ENCODE measurements at regions not wholly inside any gene's neighbourhood (a gene's known extent, or its start where the extent isn't known, plus 50 kb on each side); places are given as distances from the start of the nearest gene placed in this dataset.

DNA sequence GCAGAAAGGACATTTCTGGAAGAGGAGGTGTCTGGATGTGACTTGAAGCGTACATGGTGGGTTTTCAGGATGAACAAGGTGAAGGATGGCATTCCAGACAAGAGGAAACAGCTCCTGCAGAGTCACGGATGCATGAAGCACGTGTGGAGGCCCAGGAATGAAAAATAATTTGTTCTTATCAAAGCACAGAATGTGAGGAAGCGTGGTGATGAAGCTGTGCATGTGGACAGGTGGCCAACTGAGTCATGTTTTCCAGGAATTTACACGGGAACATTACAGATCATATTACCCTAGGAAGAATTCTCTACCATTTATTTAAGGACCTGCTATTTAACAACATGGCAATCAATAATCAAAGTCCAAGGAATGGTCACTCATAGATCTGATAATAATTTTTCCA lies 413.2 kb upstream of the KLF6 start:
- Histone ChIP-seq H3K27ac (ENCODE audit: low read length in 2 of 2) (no peak overlapping the region), H3K9ac (ENCODE audit: low read length) (no peak overlapping the region), H2AFZ (ENCODE audit: insufficient read depth, low read depth, low read length, poor library complexity, severe bottlenecking) (no peak overlapping the region), H3K4me1 (ENCODE audit: control insufficient read depth in 2 of 2, insufficient read depth in 2 of 2, low read length in 2 of 2) (no peaks in the 10 kb centered on the region), H3K27me3 (replicated peaks in 1 of 4; ENCODE audit: control extremely low read depth in 1 of 4, control insufficient read depth in 3 of 4, insufficient read depth in 4 of 4, low read length in 3 of 4) (peaks cover 0 to 3% (median 0%) of the 10 kb centered on the region in 4 experiments), H3K36me3 (replicated peaks in 1 of 2; ENCODE audit: control extremely low read depth in 1 of 2, control insufficient read depth in 1 of 2, extremely low read depth in 1 of 2, insufficient read depth in 2 of 2, low read length in 1 of 2) (no peaks in the 10 kb centered on the region), H4K20me1 (ENCODE audit: control insufficient read depth, insufficient read depth, low read length, poor library complexity, severe bottlenecking) (no peaks in the 10 kb centered on the region), H3K9me3 (ENCODE audit: control extremely low read depth in 1 of 3, control insufficient read depth in 2 of 3, insufficient read depth in 1 of 3, low read length in 2 of 3) (no peaks in the 10 kb centered on the region), H3K79me2 (ENCODE audit: control insufficient read depth, insufficient read depth, low read length) (no peaks in the 10 kb centered on the region), H3K4me2 (replicated peaks; ENCODE audit: low read depth, low read length, poor library complexity, severe bottlenecking) (no peak overlapping the region), H3K4me3 (ENCODE audit: control extremely low read depth in 1 of 5, extremely low read depth in 1 of 5, insufficient read depth in 1 of 5, low read depth in 2 of 5, low read length in 4 of 5) (no peak overlapping the region)
- ATAC-seq (ENCODE audit: low read depth) (no peak), DNase-seq (no peak)
- TF ChIP-seq EZH2 (IDR thresholded peaks at IDR 0.05; ENCODE audit: borderline replicate concordance, insufficient read depth, low read depth, low read length, poor library complexity, severe bottlenecking): no peak
- TF ChIP-seq, protein P1, sequence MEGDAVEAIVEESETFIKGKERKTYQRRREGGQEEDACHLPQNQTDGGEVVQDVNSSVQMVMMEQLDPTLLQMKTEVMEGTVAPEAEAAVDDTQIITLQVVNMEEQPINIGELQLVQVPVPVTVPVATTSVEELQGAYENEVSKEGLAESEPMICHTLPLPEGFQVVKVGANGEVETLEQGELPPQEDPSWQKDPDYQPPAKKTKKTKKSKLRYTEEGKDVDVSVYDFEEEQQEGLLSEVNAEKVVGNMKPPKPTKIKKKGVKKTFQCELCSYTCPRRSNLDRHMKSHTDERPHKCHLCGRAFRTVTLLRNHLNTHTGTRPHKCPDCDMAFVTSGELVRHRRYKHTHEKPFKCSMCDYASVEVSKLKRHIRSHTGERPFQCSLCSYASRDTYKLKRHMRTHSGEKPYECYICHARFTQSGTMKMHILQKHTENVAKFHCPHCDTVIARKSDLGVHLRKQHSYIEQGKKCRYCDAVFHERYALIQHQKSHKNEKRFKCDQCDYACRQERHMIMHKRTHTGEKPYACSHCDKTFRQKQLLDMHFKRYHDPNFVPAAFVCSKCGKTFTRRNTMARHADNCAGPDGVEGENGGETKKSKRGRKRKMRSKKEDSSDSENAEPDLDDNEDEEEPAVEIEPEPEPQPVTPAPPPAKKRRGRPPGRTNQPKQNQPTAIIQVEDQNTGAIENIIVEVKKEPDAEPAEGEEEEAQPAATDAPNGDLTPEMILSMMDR (IDR thresholded peaks at IDR 0.05): no peak
- ChIA-PET POLR2A (no interaction called here), CTCF (no interaction called here)
- no peak overlapping the region for H3K27ac Mint-ChIP-seq
- H3K4me1 Mint-ChIP-seq: peaks cover 6% of the 10 kb centered on the region
- WGBS (ENCODE audit: insufficient coverage): 92% methylated on average over 3 of the region's 5 CpGs
- H3K27me3 Mint-ChIP-seq: peaks cover 19% of the 10 kb centered on the region
- no peaks in the 10 kb centered on the region for H3K9me3 Mint-ChIP-seq (ENCODE audit: insufficient read depth)
- intact Hi-C loops (cut with micrococcal nuclease): no loop called here
- H3K4me3 Mint-ChIP-seq: no peak overlapping the region

DNA sequence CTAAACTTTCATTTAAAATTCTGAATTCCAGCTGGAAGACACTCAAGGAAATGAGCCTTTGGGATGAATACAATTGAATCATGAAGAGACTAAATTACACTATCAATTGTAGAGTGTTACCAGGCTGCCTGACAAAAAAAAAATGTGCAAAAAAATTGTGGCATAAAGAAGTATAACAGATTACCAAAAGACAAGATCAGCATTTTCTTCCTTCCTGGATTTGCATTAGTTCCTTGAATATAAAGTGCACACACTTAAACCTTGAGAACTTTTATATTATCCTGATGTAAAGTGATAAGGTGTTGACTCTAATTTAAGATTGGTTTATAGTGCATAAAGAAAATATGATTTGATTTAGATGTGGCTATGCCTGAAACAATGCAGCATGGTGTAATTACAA lies 412.7 kb upstream of the KLF6 start:
- intact Hi-C loops (cut with micrococcal nuclease): no loop called here
- Histone ChIP-seq H3K9me3 (ENCODE audit: control extremely low read depth in 1 of 3, control insufficient read depth in 2 of 3, insufficient read depth in 1 of 3, low read length in 2 of 3) (no peaks in the 10 kb centered on the region), H3K4me2 (replicated peaks; ENCODE audit: low read depth, low read length, poor library complexity, severe bottlenecking) (no peak overlapping the region), H3K36me3 (replicated peaks in 1 of 2; ENCODE audit: control extremely low read depth in 1 of 2, control insufficient read depth in 1 of 2, extremely low read depth in 1 of 2, insufficient read depth in 2 of 2, low read length in 1 of 2) (no peaks in the 10 kb centered on the region), H3K27ac (ENCODE audit: low read length in 2 of 2) (no peak overlapping the region), H2AFZ (ENCODE audit: insufficient read depth, low read depth, low read length, poor library complexity, severe bottlenecking) (no peak overlapping the region), H3K4me1 (ENCODE audit: control insufficient read depth in 2 of 2, insufficient read depth in 2 of 2, low read length in 2 of 2) (no peaks in the 10 kb centered on the region), H4K20me1 (ENCODE audit: control insufficient read depth, insufficient read depth, low read length, poor library complexity, severe bottlenecking) (no peaks in the 10 kb centered on the region), H3K9ac (ENCODE audit: low read length) (no peak overlapping the region), H3K4me3 (ENCODE audit: control extremely low read depth in 1 of 5, extremely low read depth in 1 of 5, insufficient read depth in 1 of 5, low read depth in 2 of 5, low read length in 4 of 5) (no peak overlapping the region), H3K27me3 (replicated peaks in 1 of 4; ENCODE audit: control extremely low read depth in 1 of 4, control insufficient read depth in 3 of 4, insufficient read depth in 4 of 4, low read length in 3 of 4) (peaks cover 0 to 3% (median 0%) of the 10 kb centered on the region in 4 experiments), H3K79me2 (ENCODE audit: control insufficient read depth, insufficient read depth, low read length) (no peaks in the 10 kb centered on the region)
- peaks cover 15% of the 10 kb centered on the region for H3K27me3 Mint-ChIP-seq
- no peak for DNase-seq
- no peak for ATAC-seq (ENCODE audit: low read depth)
- no peak overlapping the region for H3K4me3 Mint-ChIP-seq
- ChIA-PET POLR2A (no interaction called here), CTCF (no interaction called here)
- H3K9me3 Mint-ChIP-seq (ENCODE audit: insufficient read depth): no peaks in the 10 kb centered on the region
- peaks cover 6% of the 10 kb centered on the region for H3K4me1 Mint-ChIP-seq
- TF ChIP-seq, protein P1 (IDR thresholded peaks at IDR 0.05): no peak
- no peak for TF ChIP-seq EZH2 (IDR thresholded peaks at IDR 0.05; ENCODE audit: borderline replicate concordance, insufficient read depth, low read depth, low read length, poor library complexity, severe bottlenecking)
- no peak overlapping the region for H3K27ac Mint-ChIP-seq

All from B cell (primary cell).